ENCODE measurements at regions not wholly inside any gene's neighbourhood (a gene's known extent, or its start where the extent isn't known, plus 50 kb on each side); places are given as distances from the start of the nearest gene placed in this dataset.

DNA sequence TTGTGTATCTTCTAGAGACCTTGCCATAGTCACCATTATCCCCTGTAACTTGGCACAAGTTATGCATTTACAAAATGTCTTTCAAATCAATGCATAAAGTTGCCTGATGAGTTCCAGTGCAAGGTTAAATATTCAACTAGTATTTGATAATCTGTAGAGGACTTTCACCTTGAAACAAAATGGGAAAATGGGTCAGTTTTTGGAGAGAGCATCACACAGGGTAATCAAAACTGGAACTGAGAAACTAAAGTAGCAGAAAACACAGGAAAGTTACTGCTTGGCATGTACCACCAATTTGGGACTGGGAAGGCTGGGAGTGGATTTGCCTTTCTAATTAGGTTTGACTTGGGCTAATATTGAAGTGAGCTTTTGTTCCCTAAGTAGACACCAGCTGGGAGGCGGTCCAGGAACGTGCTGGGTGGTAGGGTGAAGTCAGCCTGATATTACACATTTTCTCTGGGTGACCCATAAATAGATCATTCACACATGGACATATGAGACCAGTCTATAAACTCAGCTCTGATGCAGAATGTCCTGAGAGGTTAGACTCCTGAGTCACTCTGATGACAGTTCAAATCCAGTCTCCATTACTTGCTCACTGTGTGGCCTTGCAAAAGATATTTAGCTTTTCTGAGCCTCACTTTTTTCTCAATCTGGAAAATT lies 152.3 kb downstream of the PCTP start:
- DNase-seq = no peak

DNA sequence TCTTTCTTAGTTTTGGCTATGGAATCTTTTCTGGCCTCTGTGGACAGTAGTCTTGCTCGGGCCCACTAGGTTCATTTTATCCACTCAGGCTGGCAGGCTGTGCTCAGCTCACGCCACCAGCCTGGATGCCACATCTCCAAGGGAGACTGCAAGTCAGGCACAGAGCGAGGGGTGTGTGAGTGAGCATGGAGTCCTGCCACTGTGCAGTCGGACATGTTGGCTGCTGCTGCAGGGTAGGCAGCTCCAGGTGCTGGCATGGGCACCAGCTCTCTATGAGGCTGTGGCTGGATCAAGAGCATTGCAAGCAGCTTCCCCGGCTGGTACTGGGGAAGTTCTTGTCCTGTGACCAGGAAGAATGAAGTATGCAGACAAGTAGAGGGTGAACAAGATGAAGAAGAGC lies 158.9 kb downstream of the PCTP start:
- no peaks in the 10 kb centered on the region for H3K36me3 Mint-ChIP-seq (ENCODE audit: low read depth)
- no peaks in the 10 kb centered on the region; the same call in 1 of the 2 replicates for H3K27me3 Mint-ChIP-seq (ENCODE audit: insufficient read depth)
- DNase-seq = no peak
- no peak overlapping the region for H3K4me3 Mint-ChIP-seq
- TF ChIP-seq, protein P1, sequence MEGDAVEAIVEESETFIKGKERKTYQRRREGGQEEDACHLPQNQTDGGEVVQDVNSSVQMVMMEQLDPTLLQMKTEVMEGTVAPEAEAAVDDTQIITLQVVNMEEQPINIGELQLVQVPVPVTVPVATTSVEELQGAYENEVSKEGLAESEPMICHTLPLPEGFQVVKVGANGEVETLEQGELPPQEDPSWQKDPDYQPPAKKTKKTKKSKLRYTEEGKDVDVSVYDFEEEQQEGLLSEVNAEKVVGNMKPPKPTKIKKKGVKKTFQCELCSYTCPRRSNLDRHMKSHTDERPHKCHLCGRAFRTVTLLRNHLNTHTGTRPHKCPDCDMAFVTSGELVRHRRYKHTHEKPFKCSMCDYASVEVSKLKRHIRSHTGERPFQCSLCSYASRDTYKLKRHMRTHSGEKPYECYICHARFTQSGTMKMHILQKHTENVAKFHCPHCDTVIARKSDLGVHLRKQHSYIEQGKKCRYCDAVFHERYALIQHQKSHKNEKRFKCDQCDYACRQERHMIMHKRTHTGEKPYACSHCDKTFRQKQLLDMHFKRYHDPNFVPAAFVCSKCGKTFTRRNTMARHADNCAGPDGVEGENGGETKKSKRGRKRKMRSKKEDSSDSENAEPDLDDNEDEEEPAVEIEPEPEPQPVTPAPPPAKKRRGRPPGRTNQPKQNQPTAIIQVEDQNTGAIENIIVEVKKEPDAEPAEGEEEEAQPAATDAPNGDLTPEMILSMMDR (IDR thresholded peaks at IDR 0.05) = no peak
- no peak overlapping the region for H3K27ac Mint-ChIP-seq
- no peaks in the 10 kb centered on the region for H3K4me1 Mint-ChIP-seq (ENCODE audit: low read depth)
- peaks cover 12% of the 10 kb centered on the region for H3K9me3 Mint-ChIP-seq

More for the DNA sequence above, 152.3 kb downstream of the PCTP start:
- Mint-ChIP-seq H3K27me3 (ENCODE audit: insufficient read depth) (no peaks in the 10 kb centered on the region; the same call in 1 of the 2 replicates), H3K4me1 (ENCODE audit: low read depth) (no peaks in the 10 kb centered on the region), H3K9me3 (no peaks in the 10 kb centered on the region), H3K27ac (no peak overlapping the region), H3K4me3 (no peak overlapping the region), H3K36me3 (ENCODE audit: low read depth) (no peaks in the 10 kb centered on the region)
- TF ChIP-seq, protein P1 (IDR thresholded peaks at IDR 0.05) = no peak

DNA sequence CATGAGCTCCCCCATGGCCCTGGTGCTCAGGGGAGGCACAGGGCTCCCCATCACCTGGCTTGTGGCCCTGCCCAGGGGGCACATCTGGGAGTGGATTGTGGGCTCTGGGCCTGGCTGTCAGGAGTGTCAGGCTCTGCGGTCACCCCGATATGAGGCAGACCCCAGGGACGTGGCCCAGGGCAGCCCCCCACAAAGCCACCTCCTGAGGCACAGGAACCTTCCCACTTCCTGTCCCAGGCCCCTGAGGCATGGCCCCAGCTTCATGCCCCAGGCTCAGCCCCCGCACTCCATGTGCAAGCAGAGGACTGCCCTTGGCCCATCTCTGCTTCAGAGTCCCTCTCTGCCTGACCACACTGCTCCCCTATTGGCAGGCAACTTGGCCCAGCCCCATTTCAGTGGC lies 160.3 kb downstream of the PCTP start:
- H3K36me3 Mint-ChIP-seq (ENCODE audit: low read depth) = no peaks in the 10 kb centered on the region
- H3K4me1 Mint-ChIP-seq (ENCODE audit: low read depth) = no peaks in the 10 kb centered on the region
- no peak for DNase-seq
- no peak overlapping the region for H3K4me3 Mint-ChIP-seq
- TF ChIP-seq, protein P1 (IDR thresholded peaks at IDR 0.05) = no peak
- H3K9me3 Mint-ChIP-seq = peaks cover 17% of the 10 kb centered on the region
- no peaks in the 10 kb centered on the region; the same call in 1 of the 2 replicates for H3K27me3 Mint-ChIP-seq (ENCODE audit: insufficient read depth)
- H3K27ac Mint-ChIP-seq = no peak overlapping the region

DNA sequence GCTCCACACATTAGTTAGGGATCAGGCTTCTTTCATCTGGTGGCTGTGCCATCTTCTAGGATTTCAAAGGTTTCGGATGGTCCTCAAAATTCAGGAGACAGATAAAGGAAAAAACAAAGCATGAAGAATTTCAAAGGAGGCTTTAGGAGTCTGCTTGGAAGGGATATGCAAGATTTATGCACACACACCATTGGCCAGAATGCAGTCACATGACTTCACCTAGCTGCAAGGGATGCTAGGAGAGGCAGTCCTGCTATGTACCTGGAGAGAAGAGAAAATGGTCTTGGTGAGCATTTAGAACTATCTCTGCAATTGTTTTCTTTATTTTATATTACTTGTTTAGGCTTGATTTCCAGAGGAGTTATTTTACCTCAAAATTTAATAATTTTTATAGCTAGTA lies 174.6 kb downstream of the PCTP start:
- Mint-ChIP-seq H3K27ac (no peak overlapping the region), H3K9me3 (no peaks in the 10 kb centered on the region), H3K27me3 (ENCODE audit: insufficient read depth) (no peaks in the 10 kb centered on the region; the same call in 1 of the 2 replicates), H3K36me3 (ENCODE audit: low read depth) (no peaks in the 10 kb centered on the region), H3K4me1 (ENCODE audit: low read depth) (no peaks in the 10 kb centered on the region), H3K4me3 (no peak overlapping the region)
- TF ChIP-seq, protein P1 (IDR thresholded peaks at IDR 0.05) = no peak
- no peak for DNase-seq

DNA sequence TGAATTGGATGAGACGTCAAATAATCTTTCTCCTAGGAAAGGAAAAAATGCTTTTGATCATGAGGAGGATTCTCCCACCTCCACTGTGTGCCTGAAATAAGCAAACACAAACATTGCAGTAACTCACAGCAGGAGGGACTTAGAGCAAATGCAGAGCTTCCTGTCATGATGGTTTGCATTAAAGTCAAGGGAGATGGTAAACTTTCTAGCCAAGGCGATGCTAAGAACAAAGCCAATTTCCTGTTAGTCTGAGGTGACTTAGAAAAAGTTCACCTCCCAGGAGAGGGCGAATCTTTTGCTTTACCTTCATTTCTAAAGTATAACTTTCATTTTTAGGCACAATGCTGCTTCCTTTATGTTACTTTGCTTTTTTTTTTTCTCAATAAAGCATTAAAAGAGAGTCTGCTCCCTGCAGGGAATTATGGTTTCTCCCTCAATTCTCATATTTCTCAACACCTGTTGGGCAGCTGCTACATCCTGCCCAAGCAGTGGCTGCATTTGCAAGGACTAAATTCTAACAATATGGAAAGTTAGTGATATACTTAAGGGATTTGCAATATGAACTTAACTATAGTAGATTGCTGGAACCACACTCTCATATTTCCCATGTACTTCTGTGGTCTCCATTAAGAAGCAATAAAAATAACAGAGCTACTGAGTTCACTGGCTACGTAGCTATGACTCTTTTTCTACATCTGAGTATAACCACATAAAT lies 175.6 kb downstream of the PCTP start:
- Mint-ChIP-seq H3K27ac (no peak overlapping the region), H3K4me1 (ENCODE audit: low read depth) (no peaks in the 10 kb centered on the region), H3K36me3 (ENCODE audit: low read depth) (no peaks in the 10 kb centered on the region), H3K27me3 (ENCODE audit: insufficient read depth) (no peaks in the 10 kb centered on the region; the same call in 1 of the 2 replicates), H3K4me3 (no peak overlapping the region), H3K9me3 (no peaks in the 10 kb centered on the region)
- DNase-seq = no peak
- TF ChIP-seq, protein P1 (IDR thresholded peaks at IDR 0.05) = no peak

Data from HFFc6 (cell line).